Activated T-cell treated with anti-CD3 and anti-CD28 coated beads, Interleukin-2, amount 50 U/mL, for 72 hours (primary cell): ENCODE measurements at regions not wholly inside any gene's neighbourhood (a gene's known extent, or its start where the extent isn't known, plus 50 kb on each side); places are given as distances from the start of the nearest gene placed in this dataset.
"Not testable (repeated sequence)": the region's sequence is repeated elsewhere in the genome, so short reads cannot be mapped to it uniquely, and the experiment has no call there.

ENCODE experiments used
- ATAC-seq, 2 donors: fragments of 150-1000 bp; cut with Tn5 transposase; replicated peaks in 1 of 2; 2 replicates each; pipeline ENCODE4 v1.10.0; 2021; ENCODE audit warnings: moderate library complexity in 2 of 2, mild to moderate bottlenecking in 1 of 2
- DNase-seq, 2 donors: peaks; one replicate each; pipeline ENCODE4 v3.0.0; 2021 to 2022; ENCODE audit warnings: mixed read lengths in 1 of 2
- H3K27ac Mint-ChIP-seq: one replicate; pipeline ENCODE4 v1.8.0; 2022; ENCODE audit warnings: mild to moderate bottlenecking, moderate library complexity, mixed read lengths
- H3K27me3 Mint-ChIP-seq: one replicate; pipeline ENCODE4 v1.8.0; 2022; ENCODE audit warnings: low read depth, mixed read lengths
- H3K36me3 Mint-ChIP-seq, 2 donors: one replicate each; pipeline ENCODE4 v1.8.0; 2022; ENCODE audit warnings: mixed read lengths in 2 of 2, mild to moderate bottlenecking in 1 of 2; ENCODE audit not compliant: insufficient read depth in 2 of 2
- H3K4me1 Mint-ChIP-seq: one replicate; pipeline ENCODE4 v1.8.0; 2022; ENCODE audit warnings: low read depth, mixed read lengths
- H3K4me3 Mint-ChIP-seq, 2 donors: one replicate each; pipeline ENCODE4 v1.8.0; 2022; ENCODE audit warnings: mild to moderate bottlenecking in 2 of 2, mixed read lengths in 2 of 2, moderate library complexity in 2 of 2
- H3K9me3 Mint-ChIP-seq, 2 donors: one replicate each; pipeline ENCODE4 v1.8.0; 2022; ENCODE audit warnings: mixed read lengths in 2 of 2

DNA sequence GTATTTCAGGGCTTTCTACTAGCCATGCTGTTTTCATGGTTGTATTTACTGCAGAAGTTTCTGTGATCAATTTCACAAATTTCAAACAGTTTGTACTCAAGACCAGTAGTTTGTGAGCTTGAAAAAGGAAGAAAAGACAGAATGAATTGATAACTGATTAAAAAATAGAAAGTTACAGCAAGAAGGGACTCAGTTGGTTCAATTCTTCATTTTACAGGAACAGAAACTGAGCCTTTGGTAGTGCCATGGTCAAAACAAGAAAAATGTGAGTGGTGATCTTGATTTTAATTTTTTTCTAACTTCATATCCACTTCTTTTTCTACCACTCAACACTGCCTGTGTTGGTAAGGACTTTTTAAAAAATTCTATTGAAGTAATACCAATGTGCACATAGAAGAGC is 206.6 kb upstream of the NREP start:
- no peak overlapping the region for H3K27ac Mint-ChIP-seq
- H3K36me3 Mint-ChIP-seq: no peaks in the 10 kb centered on the region
- no peak for ATAC-seq
- no peaks in the 10 kb centered on the region for H3K9me3 Mint-ChIP-seq
- DNase-seq: no peak
- no peaks in the 10 kb centered on the region for H3K27me3 Mint-ChIP-seq
- H3K4me3 Mint-ChIP-seq: no peak overlapping the region
- H3K4me1 Mint-ChIP-seq: no peaks in the 10 kb centered on the region

DNA sequence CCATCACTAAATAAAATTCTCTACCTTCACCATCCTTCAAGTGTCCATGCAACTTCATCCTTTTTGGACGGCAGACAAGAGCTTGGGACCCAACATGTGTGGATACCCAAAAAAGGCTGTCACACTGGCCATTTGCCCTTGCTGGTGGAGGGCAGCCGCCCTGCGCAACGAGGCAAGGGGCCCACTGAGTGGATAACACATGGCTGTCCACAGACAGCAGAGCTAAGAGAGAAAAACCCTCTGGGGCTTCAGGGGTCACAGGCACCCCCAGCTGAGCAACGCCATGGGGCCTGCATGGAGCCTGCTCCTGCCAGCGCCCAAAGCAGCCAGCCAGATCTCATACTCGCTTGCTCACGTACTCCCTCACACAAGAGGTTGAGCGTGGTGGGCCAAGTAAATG is 205.9 kb upstream of the NREP start:
- ATAC-seq (no peak), DNase-seq (no peak)
- Mint-ChIP-seq H3K9me3 (no peaks in the 10 kb centered on the region), H3K4me1 (no peaks in the 10 kb centered on the region), H3K27ac (no peak overlapping the region), H3K36me3 (no peaks in the 10 kb centered on the region), H3K27me3 (no peaks in the 10 kb centered on the region), H3K4me3 (no peak overlapping the region)

DNA sequence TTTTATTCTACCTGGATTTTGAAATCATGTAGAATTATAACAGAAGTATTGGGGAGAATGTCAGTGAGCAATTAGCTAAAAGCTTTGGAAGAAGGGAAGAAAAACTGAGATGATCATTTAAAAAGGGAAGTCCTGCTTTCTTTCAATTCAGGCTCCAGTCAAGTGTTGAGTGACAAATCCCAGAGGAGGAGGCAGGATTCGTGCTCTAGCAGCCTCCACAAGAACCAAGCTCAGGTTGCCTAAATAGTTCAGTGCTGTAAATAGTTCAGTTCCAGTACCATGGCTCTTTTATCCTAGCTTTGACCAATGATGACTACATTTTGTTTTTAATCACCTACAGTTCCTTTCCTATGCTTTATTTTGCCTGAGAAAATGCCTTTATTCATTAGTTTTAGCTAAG is 204.9 kb upstream of the NREP start:
- no peak overlapping the region for H3K27ac Mint-ChIP-seq
- H3K27me3 Mint-ChIP-seq: no peaks in the 10 kb centered on the region
- H3K9me3 Mint-ChIP-seq: no peaks in the 10 kb centered on the region
- no peak overlapping the region for H3K4me3 Mint-ChIP-seq
- no peaks in the 10 kb centered on the region for H3K36me3 Mint-ChIP-seq
- H3K4me1 Mint-ChIP-seq: no peaks in the 10 kb centered on the region
- no peak for DNase-seq
- ATAC-seq: no peak

DNA sequence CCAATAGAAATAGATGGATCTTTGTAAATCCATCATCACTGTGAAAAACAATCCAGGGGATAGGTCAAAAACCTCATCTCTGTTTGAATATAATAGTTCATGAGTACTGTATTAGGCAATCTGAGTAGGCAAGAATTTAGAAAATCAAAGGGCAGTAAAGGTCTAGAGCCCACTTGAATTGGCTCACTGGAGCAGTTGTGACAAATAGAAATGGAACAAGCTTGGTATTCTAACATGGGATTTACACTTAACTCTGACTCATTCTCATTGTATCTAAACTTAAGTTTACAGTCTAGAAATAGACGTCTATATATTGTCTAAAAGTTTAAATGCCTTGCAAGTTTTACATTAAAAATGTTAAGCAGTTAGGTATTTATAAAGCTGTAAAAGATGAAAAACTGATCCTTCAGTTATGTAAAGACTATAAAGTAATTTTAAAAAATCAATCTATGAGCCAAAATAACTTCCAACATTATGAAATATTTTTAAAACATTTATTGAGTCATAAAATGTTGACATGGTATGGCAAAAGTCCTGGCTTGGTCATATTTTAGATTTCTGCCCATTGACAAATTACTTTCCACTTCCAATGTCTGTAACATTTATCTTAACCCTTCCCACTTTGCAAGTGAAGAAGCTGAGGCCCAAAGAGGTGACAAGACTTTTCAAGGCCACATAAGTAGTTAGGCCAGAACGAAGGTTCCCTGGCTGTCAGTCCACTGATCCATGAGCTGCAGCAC is 203.7 kb upstream of the NREP start:
- Mint-ChIP-seq H3K27ac (no peak overlapping the region), H3K4me1 (no peaks in the 10 kb centered on the region), H3K36me3 (no peaks in the 10 kb centered on the region), H3K4me3 (no peak overlapping the region), H3K27me3 (no peaks in the 10 kb centered on the region), H3K9me3 (no peaks in the 10 kb centered on the region)
- no peak for ATAC-seq
- no peak for DNase-seq

- no peak overlapping the region for H3K4me3 Mint-ChIP-seq
- H3K27me3 Mint-ChIP-seq: peaks cover under 1% of the 10 kb centered on the region
- H3K27ac Mint-ChIP-seq: no peak overlapping the region
- H3K36me3 Mint-ChIP-seq: no peaks in the 10 kb centered on the region
- no peaks in the 10 kb centered on the region for H3K9me3 Mint-ChIP-seq
- ATAC-seq: no peak
- no peak for DNase-seq
- no peaks in the 10 kb centered on the region for H3K4me1 Mint-ChIP-seq
Measured at GRCh38 chr5:111958851-111959250, 201.9 kb upstream of the NREP start.

GRCh38 chr5:111956765-111957164 is 199.8 kb upstream of the NREP start:
- not testable (repeated sequence) for H3K36me3 Mint-ChIP-seq, DNase-seq, H3K9me3 Mint-ChIP-seq

DNA sequence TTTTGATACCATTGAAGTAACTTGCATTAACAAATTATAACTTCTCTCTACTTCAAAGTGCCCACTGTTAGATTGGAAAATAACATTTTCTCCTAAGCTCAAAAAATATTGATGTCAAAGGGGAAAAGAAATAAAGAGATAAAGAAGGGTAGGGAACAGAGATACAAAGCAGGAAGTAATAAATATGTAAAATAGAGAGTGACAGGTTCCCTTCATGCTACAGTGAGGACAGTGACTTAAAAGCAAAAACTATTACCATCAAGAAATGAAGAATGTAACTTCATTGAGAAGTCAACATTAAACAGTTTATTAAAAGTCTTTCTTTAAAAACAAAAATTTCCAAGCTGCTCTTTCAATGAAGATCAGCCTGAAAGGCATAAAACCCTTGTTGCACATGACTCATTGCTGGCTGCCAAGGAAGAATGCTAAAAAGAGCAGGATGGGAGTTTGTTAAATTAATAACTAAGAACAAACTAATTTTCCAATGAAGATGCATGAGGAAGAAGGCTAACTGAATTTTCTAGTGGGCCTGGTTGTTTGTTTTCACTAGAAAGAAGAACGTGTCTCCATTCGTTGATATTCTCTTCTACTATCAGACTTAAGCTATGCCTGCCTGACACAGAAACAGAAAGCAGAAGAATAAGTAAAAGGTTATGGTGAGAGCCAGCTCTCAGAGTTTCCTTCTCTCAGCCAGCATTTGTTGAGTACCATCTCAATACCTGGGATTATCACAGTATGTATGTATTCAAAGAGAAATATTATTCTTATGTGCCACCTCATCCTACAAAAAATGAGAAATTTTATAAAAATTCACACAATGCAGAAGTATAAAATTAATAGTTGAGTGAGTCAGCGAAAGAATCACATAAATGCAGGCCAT is 197.8 kb upstream of the NREP start:
- Mint-ChIP-seq H3K27ac (no peak overlapping the region), H3K9me3 (no peaks in the 10 kb centered on the region), H3K36me3 (no peaks in the 10 kb centered on the region), H3K4me1 (no peaks in the 10 kb centered on the region), H3K4me3 (no peak overlapping the region), H3K27me3 (peaks cover 10% of the 10 kb centered on the region)
- DNase-seq: no peak
- no peak for ATAC-seq

More at GRCh38 chr5:111956765-111957164, 199.8 kb upstream of the NREP start:
- not testable (repeated sequence) for ATAC-seq, H3K4me1 Mint-ChIP-seq, H3K27ac Mint-ChIP-seq, H3K4me3 Mint-ChIP-seq
- peaks cover 10% of the 10 kb centered on the region for H3K27me3 Mint-ChIP-seq

GRCh38 chr5:111953351-111954127 is 196.5 kb upstream of the NREP start:
- no peak overlapping the region for H3K27ac Mint-ChIP-seq
- no peak overlapping the region for H3K4me3 Mint-ChIP-seq
- peaks cover 10% of the 10 kb centered on the region for H3K27me3 Mint-ChIP-seq
- DNase-seq: no peak
- no peaks in the 10 kb centered on the region for H3K9me3 Mint-ChIP-seq
- ATAC-seq: no peak
- no peaks in the 10 kb centered on the region for H3K36me3 Mint-ChIP-seq
- no peaks in the 10 kb centered on the region for H3K4me1 Mint-ChIP-seq

DNA sequence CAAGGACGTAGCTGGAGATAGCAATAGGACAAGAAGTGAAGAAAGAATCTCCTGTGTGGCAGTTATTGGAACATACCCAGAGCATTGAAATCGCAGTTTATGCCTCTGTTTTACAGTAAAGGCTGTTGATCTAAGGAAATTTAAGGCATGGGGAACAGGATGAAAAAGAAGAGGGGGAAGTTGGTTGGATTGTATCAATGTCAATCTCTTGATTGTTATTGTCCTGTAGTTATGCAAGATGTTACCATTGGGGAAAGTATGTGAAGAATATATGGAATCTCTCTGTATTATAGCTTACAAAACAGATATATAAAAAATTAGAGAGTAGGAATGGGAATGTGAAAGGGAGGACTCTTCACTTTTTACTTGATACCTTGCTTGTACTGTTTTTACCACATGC is 195.6 kb upstream of the NREP start:
- Mint-ChIP-seq H3K9me3 (no peaks in the 10 kb centered on the region), H3K27me3 (peaks cover 10% of the 10 kb centered on the region), H3K27ac (no peak overlapping the region), H3K36me3 (no peaks in the 10 kb centered on the region), H3K4me1 (no peaks in the 10 kb centered on the region), H3K4me3 (no peak overlapping the region)
- no peak for ATAC-seq
- DNase-seq: no peak

- Mint-ChIP-seq H3K4me3 (no peak overlapping the region), H3K36me3 (no peaks in the 10 kb centered on the region), H3K27me3 (peaks cover 10% of the 10 kb centered on the region), H3K4me1 (no peaks in the 10 kb centered on the region), H3K27ac (no peak overlapping the region), H3K9me3 (no peaks in the 10 kb centered on the region)
- ATAC-seq (no peak), DNase-seq (no peak)
Measured at GRCh38 chr5:111950660-111951059, 193.7 kb upstream of the NREP start.

DNA sequence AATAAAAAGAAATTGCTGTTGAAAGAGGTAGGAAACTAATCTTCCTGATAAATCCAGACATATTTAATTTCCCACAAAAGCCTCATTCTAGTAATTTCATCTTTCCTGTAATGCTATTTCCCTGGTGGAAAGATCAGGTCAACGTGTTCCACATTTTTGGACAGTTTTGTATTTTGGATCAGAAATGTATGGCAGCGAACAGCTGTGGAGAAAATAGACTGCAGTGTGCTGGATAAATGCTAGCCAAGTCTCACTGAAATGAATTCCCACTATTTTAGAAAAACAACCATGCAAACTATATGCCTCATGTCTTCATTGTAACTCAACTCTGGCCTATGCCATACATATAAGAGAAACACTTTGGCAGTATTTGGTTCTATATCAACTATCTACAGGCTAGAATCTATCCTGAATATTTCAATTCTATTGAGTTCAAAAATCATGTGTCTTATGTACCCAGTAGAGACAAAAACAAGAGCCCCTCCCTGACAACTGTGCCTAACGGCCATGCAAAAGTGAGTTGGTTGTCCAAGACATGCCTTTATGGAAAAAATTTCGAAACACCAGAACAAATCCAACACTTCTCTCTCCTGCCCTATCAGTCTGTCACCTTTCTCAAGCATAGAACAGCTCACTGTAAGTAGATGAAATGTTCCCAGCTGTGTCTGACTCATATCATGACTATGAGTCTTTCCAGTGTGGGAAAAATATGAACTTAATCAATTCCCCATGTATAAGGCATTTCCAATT is 191.3 kb upstream of the NREP start:
- ATAC-seq (no peak), DNase-seq (no peak)
- Mint-ChIP-seq H3K4me3 (no peak overlapping the region), H3K4me1 (no peaks in the 10 kb centered on the region), H3K27me3 (peaks cover 14% of the 10 kb centered on the region), H3K9me3 (no peaks in the 10 kb centered on the region), H3K27ac (no peak overlapping the region), H3K36me3 (no peaks in the 10 kb centered on the region)

DNA sequence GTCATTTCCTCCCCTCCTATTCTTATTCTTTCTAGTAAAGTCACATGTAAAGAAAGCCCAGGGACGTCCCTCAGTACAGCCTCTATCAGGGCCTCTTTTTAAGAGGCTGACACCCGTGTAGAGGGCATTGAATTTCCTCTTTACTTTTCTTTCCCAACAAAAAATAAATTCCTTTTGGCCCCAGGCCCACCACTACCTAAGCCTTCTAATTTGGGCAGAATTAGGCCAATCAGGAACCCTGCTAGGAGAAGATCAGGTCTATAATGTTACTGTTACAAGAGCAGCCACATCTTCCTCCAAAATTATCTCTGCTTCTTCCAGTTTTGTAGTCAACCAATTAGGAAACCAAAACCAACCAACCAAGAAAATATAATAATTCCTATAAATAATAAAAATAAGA is 189.6 kb upstream of the NREP start:
- Mint-ChIP-seq H3K4me3 (no peak overlapping the region), H3K27ac (no peak overlapping the region), H3K4me1 (no peaks in the 10 kb centered on the region), H3K27me3 (peaks cover 11% of the 10 kb centered on the region), H3K36me3 (no peaks in the 10 kb centered on the region), H3K9me3 (no peaks in the 10 kb centered on the region)
- ATAC-seq (no peak), DNase-seq (no peak)
